ENCODE measurements at regions not wholly inside any gene's neighbourhood (a gene's known extent, or its start where the extent isn't known, plus 50 kb on each side); places are given as distances from the start of the nearest gene placed in this dataset.

GRCh38 chr17:45579529-45580495 is 89.3 kb upstream of the PLEKHM1 start:
- TF ChIP-seq EZH2 (IDR thresholded peaks at IDR 0.05; ENCODE audit: borderline replicate concordance, insufficient read depth, low read depth, low read length, poor library complexity, severe bottlenecking) (no peak), CTCF (IDR thresholded peaks at IDR 0.05) (no peak)
